Head of caudate nucleus (tissue), 42 donors: ENCODE measurements at regions not wholly inside any gene's neighbourhood (a gene's known extent, or its start where the extent isn't known, plus 50 kb on each side); places are given as distances from the start of the nearest gene placed in this dataset.
"Not testable (repeated sequence)": the region's sequence is repeated elsewhere in the genome, so short reads cannot be mapped to it uniquely, and the experiment has no call there.

Experiments
- DNase-seq, 42 donors: peaks; one replicate each; pipeline versions ENCODE4 v3.0.0 to v3.0.0-alpha.2; 2020 to 2021; ENCODE audit warnings: mixed read lengths in 7 of 42
- intact Hi-C: fragments of 100-400 bp; cut with DNase I; formaldehyde crosslinking; loops from one replicate; pipeline ENCODE4 v1.15.0; 2022

DNA sequence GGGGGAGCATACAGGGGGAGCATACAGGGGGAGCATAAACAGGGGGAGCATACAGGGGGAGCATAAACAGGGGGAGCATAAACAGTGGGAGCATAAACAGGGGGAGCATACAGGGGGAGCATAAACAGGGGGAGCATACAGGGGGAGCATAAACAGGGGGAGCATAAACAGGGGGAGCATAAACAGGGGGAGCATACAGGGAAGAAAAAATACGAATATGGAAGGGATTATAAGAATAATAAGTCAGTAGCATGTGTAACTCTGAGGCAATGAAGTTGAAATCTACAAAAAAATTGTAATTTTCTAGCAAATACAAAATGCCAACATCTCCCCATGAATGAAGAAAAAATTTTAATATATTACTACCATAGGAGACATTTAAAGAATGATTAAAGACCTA is 101.3 kb upstream of the FOXQ1 start:
- intact Hi-C loops, DNase-seq: not testable (repeated sequence)

DNA sequence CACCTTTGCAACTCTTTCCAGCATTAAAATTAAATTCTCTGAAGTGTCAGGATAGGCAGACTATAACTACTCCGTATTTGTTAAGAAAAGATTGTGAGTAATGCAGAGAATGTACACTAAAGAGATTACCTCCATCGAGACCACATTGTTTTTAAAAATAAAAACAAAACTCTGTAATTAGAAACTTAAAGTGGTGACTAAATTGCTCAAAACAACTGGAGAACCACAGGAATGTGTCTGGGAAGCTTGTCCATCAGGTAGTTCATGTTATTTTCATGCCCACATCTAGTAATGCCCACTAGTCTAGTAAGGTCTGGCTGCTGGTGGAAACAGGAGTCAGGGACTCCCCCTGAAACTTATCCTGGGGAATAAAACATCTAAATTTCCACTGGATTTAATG is 103.0 kb upstream of the FOXQ1 start:
- intact Hi-C loops: no loop called here
- DNase-seq: no peak

DNA sequence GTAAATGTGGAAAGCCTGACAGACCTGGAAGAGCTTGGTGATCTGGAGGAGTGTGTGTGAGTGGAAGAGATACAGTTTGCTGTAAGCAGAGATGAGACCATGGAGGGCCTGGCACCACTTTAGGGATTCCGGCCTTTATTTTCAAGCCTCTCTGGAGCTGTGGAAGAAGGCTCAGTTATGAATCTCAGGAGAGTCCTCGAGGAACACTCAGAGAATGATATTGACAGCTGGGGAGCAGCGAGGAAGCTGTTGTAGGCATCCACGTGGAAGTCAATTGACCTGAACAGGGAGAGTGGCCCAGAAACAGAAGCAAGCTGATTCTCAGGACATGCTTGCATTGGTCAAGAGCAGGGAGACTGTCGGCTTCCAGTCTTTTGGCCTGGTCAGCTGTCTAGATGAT is 108.4 kb upstream of the FOXQ1 start:
- intact Hi-C loops: no loop called here
- no peak for DNase-seq

DNA sequence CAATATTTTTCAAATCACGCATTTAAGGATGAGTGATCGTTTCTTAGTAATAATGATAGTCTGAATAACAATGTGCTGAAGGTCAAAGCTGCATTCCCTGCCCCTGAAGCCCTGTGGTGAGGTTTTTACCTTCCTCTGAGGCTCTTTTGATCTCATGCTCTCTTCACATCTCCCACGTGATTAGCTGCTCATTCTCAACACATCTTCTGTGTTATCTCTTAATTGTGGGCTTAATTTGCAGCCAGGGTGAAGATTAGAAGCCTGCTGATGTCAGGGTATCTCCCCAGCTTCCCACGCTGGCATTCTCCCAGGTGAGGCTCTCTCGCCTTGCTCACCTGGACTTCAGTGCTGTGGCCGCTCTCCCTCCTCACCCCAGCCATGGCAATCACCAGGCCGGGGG is 109.7 kb upstream of the FOXQ1 start:
- no peak for DNase-seq
- intact Hi-C loops: no loop called here

DNA sequence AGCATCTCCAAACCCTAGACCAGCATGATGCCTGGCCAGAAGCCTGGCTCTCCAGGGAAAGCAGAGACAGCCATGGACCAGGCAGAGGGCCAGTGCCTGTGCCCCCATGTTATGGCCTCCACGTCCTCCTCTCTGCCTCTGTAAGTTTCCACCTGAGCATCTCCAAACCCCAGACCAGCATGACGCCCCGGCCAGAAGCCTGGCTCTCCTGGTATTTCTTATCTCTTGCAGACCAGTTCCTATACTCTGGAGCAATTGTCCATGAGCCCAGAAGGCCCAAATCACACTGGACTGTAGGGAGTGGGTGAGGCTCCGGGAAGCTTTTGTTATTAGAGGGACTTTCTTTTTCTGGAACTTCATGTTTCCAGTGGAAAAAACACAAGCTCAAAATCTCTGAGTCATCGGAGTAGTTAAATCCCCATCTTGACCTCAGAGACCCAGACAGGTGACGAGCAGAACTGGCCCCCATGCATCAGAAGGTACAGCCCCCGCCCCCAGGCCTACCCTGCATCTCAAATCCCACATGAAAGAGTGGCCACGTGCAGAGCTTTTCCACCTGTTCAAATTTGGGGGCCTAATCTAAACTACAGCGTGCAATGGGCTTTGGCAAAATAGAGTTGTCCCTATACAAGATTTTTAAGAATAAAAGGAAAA is 110.2 kb upstream of the FOXQ1 start:
- no peak for DNase-seq
- intact Hi-C loops: no loop called here

DNA sequence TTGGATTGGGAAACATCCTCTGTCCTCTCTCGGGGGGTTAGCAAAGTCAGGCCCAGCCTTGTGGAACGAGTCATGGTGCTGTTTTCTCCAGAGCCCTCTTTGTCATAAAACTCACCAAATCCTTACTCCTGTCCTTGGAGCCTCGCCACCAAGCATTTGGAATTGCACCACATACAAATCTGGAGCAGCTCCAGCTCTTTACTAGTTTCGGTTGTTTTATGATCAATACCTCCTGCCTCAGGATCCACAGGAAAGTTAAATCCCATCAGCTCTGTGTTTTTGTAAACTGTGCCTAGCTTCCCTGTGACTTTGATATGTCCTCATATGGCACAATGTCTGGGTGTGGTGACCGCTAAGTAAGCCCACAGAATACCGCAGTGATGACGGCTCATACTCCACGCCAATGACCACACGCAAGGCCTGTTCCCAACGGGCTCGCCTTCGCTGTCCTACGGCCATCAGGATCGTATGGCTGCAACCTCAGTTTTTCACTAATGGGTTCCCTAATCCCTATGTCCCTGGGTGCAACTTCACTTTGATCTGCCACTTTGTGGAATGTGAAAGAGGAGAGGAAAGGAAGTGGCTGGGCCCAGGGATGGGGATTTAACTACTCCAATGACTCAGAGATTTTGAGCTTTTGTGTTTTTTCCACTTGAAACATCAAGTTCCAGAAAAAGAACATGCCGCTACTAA is 111.3 kb upstream of the FOXQ1 start:
- no peak for DNase-seq
- intact Hi-C loops: no loop called here

DNA sequence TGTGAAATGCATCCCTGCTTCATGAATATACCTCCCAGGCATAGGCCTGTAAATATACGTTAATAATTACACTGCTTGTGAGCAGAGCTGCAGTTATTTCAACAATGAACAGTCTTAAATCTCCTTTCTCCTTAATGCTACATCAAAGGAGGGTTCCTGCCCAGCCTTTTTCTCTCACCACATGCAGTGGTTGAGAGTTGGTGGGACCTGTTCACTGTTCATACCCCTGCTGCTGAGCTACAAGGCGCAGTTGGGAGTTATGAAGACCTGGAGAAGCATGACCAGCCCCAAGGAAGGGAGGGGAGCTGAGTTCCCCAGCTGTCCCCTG is 111.9 kb upstream of the FOXQ1 start:
- no peak for DNase-seq
- intact Hi-C loops: no loop called here

DNA sequence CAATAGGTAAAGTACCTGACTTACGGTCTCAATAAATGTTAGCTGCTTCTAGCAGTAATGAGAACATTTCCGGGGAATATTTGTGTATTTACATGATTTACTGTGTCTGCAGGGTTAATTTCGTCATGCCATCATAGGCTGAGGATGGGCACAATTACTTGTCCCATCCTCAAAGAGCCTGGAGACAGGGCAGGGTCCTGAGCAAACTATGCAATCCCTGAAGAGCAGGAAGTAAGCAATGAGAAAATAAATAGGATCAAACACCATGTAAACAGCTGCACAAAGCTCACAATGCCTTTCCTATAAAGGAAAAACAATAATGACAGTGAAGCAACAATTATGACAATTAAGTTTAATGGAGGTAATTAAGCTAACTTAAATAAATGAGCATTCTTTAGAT is 114.6 kb upstream of the FOXQ1 start:
- intact Hi-C loops: no loop called here
- DNase-seq: no peak

DNA sequence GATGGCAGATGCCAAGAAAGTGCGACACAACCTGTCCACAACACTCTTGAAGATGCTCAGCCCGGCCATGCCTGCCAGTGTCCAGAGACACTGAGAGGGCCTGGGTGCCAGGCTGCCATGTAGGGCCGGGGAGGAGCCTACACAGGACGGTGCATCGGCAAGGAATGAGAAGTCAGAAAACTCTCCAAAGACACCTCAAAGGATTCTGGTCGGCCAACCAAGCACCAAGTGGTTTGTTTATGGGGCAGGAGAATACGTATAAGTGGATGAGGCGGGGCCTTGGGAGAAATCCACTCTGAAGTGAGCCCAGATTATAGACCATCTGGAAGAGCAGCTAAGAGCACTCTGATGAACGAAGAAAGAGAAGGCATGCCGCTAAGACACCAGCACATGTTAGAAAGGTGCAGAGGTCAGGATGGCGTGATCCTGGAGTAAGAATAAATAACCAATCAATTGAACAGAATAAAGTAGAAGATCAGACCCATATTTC is 120.7 kb upstream of the FOXQ1 start:
- no peak for DNase-seq
- intact Hi-C loops: no loop called here

DNA sequence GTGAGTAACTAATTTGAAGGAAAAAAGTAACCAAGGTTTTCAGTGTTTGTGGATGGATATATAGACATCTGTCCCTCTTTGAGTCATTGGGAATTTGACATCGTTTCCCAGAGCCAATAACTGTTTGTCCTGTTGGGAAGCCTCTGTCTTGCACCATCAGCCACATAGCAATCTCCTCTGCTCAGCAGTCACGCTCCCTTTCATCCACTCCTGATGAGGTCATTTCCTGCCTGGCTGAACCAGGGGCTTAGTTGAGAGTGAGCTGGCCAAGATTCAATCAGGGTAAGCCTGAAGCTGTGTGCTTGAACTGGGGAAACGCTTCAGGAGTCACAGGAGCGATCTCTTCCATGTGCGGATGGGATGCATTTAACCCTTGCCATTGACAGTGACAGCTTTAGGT is 121.5 kb upstream of the FOXQ1 start:
- intact Hi-C loops: no loop called here
- DNase-seq: no peak

DNA sequence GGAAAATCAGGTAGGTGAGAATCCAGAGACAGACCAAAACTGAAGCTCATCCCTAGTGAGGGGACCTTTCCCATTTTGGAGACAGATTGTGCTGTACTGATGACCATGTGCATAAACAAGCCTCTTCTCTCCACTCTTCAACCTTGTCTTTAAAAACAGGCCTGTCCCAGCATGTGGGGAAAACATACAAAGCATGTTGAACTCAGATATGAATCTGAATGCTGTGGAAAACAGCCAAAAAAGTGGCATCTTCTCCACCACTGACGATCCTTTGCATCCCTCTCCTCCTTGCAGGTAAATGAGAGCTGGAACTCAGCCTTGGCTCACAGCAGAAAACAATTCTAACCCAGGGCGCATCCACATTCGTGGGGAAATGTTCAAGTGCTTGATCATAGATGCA is 123.7 kb upstream of the FOXQ1 start:
- intact Hi-C loops: no loop called here
- no peak for DNase-seq

DNA sequence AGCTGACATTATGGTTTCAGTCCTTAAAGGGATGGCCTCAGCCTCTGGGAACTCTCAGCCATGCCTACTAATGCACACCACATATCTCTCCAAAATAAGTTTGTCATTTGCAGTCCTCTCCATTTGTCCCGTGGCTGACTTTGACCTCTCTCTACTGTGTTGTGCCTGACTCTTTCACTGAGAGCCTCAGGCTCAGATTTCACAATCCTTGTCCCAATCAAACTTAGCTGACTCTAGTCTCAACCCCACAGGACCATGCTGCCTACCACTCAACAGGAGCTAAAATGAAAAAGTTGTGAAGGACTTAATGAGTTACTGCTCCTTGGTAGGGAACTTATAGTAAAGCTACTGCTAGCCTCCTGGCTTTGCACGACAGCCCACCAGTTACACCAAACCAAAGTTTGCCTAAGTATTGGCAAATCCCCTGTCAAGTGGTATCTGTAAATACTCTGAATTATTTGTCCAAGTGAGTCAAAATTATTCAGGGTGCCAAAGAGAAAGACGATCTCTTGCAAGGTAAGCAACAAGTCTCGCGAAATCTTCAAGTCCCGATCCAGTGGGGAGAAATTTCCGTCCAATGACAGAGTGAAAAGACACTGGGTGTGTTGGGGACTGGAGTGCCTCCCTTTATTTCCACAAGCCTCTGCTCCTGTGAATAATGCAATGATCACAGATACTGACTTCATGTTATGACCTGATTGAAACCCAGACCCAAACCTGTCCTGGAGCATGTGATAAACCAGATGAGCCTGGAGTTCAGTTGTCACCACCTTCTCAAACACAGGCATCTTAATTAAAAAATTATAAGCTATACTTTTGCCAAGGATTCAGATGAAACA is 124.4 kb upstream of the FOXQ1 start:
- intact Hi-C loops: no loop called here

DNA sequence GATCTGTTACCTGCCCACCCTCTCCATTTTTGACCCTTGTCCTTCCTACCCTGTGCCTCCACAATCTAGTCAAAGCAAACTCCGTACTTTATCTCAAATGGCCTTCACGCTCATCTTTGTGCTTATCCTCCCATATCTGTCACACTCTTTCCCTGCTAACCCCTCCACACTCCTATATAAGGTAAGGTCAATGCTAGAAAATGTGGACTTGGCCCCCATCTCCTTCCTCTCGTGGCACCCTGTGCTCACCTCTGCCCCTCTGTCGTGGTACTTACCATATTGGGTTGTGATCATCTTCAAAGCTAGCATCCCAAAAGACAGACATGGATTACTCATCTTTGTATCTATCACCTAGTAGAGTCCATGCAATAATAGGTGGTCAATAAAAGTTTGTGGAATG is 127.6 kb upstream of the FOXQ1 start:
- DNase-seq: no peak
- intact Hi-C loops: no loop called here

More for the DNA sequence above, 124.4 kb upstream of the FOXQ1 start:
- no peak for DNase-seq

DNA sequence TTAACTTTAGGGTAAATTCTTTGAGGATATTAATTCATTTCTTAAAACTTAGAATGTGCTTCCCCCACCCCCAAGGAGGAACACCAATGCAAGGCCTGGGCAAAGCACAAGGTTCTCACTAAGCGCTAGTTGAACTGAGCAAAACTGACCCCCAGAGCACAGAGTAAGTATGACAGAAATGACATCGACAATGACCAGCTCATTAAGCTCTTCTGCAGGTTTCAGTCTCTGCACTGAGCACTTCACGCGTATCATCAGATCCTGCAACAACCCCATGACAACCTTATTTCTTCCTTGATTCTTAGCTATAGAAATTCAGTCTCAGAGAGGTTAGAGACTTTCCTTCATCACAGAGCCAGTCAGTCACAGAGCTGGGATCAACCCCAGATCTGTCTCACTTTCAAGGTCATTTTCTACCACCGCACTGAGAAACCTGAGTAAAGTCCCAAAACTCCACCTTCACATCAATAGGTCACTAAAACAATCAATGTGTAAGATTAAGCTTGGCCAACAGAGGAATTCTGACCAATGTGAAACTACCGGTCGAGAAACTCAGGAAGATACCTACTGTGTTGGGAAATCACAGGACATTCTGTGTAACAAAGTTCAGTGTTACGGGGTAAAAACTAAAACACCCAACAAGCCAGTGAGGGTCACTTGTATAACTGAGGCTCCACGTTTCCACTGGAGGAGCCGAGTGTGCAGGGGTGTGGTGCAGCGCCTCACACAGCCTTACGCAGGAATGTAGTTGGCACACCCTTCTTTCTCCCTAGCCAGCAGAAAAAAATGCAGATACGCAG is 129.0 kb upstream of the FOXQ1 start:
- intact Hi-C loops: no loop called here
- DNase-seq: no peak

DNA sequence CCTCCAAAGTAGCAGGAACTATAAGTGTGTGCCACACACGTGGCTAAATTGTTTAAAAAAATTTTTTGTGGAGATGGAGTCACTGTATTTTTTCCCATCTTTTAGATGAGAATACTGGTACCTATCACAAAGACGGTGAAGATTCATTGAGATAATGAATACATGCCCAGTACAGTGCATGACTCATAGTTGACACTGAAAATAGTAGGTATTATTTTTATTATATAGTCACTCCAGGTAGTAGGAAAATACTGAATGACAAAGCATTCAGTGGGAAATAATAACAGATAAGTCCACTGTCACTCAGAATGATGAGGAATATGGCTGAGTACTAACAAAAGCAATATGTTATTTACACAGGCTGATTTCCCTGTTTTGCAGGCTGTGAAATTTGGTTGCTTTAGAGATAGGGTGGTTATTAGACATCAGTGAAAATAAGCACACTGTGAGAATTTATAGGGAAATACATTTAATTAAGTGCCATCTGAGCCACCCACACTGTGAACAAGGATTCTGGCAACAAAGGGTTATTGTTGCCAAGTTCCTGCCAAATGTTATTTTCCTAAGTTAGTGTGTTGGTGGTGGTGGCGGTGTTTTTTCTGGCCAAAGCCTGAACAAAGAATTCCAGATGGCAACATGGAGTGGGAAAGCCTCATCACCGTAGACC is 129.8 kb upstream of the FOXQ1 start:
- intact Hi-C loops: no loop called here
- DNase-seq: no peak

DNA sequence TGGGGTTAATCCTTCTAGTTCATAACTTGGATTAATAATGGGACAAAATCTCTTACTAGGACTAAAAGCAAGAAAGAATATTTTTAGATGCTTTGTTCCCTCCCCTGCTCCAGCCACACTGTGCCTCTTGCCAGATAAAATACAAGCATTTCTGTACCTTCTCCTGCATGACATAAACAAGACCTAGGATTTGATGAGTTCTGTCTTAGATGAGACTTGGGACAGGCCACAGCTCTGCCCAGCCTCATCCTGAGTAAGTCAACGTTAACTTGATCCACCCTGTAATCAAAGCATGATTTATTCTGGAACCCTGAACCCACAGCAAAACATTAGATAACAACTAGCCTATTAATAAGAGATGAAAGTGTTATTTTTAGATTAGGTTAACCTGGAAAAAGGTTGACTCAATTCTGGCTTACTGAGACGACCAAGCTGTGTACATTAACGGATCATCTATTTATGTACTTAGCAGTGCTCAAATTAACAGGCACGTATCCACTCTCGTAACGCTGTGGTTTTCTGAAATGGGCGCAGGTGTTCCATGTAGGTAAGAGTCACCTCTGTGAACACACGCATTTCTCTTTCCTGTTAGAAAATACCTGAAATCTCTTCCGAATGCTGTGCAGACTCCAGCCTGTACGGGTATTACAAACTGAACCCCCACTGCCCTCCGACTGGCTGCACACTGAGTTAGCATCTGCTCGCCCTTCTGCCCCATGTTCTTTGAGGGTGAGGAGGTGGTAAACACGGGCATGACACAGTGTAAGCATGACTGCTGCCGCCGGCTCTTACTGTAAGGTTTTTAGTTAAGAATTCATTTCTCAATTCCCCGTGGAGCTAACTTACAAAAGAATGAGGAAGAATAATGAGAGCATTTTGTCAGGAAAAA is 132.1 kb upstream of the FOXQ1 start:
- intact Hi-C loops: no loop called here
- no peak for DNase-seq

DNA sequence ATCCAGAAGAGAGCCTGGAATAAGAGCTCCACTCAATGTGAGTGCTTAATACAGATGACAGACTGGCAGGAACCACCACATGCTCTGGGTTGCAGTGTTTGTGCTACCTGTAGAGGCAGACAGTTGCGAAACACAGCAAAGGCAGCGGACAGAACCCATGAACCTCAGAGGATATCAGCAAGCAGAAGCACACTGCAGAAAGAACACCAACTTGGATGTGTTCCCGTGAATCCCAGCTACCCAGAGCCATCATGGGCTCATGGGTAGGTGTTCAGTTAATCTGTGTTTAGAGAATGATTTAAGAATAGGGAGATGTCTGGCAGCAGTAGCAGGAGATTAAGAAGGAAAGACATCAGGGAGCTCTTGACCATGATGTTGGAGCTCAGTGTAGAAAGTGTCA is 133.3 kb upstream of the FOXQ1 start:
- intact Hi-C loops: no loop called here
- DNase-seq: no peak

DNA sequence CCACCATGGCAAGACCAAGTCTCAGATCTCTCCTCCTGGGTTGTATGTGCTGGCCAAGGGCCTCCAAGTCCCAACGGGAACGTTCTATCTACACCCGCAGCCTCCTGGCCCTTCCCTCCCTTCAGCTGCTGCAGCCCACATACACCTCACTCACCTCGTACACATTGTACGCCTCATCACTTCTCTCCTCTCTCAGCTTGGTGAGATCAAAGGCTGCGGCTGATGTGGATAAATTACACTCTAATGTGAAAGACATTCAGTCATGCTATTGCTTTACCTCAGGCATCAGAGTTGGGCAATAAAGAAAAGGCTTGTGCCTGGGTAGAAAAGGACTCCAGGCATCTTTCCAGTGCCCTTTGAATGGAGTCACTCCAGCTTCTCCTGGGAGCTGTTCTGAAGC is 135.3 kb upstream of the FOXQ1 start:
- no peak for DNase-seq
- intact Hi-C loops: no loop called here
